HFF-Myc (cell line): ENCODE measurements at regions not wholly inside any gene's neighbourhood (a gene's known extent, or its start where the extent isn't known, plus 50 kb on each side); places are given as distances from the start of the nearest gene placed in this dataset.
"Not testable (repeated sequence)": the region's sequence is repeated elsewhere in the genome, so short reads cannot be mapped to it uniquely, and the experiment has no call there.

Experiments
- DNase-seq: peaks from one replicate; pipeline ENCODE4 v3.0.0-alpha.2; 2011; ENCODE audit warnings: low read depth; ENCODE audit errors: extremely low read depth
- H3K4me3 ChIP-seq: replicated peaks from 2 replicates; pipeline ENCODE4 v1.5.1; 2011; ENCODE audit warnings: low read depth, mild to moderate bottlenecking, control low read depth, low read length
- TF ChIP-seq, protein P1 (sequence below): IDR thresholded peaks from 2 replicates; pipeline ENCODE4 v1.5.1; 2012; ENCODE audit warnings: mild to moderate bottlenecking, low read depth, low read length, control low read depth; ENCODE audit errors: missing control alignments

DNA sequence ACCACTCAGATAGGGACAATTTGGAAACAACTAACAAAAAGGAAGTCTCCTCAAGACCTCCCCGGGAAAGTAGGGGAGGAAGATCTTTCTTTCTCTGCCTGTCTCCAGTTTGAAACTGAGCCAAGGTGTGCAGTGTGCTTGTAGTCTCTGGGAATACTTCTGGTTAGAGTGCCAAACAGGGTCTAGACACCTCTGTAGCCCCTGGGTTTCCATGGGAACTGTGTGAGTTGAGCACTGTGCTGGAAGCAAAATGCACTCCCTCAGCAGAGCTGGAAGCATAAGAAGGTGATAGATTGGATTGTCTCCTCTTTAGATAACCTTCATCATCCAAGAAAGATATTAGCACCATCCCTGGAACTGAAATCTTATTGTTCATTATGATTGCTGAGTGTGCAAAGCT is 129.2 kb upstream of the TNPO1 start:
- TF ChIP-seq, protein P1, sequence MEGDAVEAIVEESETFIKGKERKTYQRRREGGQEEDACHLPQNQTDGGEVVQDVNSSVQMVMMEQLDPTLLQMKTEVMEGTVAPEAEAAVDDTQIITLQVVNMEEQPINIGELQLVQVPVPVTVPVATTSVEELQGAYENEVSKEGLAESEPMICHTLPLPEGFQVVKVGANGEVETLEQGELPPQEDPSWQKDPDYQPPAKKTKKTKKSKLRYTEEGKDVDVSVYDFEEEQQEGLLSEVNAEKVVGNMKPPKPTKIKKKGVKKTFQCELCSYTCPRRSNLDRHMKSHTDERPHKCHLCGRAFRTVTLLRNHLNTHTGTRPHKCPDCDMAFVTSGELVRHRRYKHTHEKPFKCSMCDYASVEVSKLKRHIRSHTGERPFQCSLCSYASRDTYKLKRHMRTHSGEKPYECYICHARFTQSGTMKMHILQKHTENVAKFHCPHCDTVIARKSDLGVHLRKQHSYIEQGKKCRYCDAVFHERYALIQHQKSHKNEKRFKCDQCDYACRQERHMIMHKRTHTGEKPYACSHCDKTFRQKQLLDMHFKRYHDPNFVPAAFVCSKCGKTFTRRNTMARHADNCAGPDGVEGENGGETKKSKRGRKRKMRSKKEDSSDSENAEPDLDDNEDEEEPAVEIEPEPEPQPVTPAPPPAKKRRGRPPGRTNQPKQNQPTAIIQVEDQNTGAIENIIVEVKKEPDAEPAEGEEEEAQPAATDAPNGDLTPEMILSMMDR: no peak
- H3K4me3 ChIP-seq: no peak overlapping the region
- no peak for DNase-seq

DNA sequence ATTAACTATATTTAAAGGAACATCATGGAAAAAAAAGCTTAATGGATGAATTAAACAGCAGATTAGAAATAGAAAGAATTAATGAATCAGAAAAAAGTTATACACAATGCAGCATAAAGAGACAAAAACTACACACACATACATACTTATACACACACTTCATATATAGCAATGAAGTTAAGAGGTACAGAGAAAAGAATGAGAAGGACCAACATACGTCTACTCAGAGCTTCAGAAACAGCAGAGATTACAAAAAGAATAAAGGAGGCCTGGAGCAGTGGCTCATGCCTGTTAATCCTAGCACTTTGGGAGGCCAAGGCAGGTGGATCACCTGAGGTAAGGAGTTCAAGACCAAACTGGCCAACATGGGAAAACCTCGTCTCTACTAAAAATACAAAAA is 133.9 kb upstream of the TNPO1 start:
- H3K4me3 ChIP-seq: no peak overlapping the region
- DNase-seq: no peak
- TF ChIP-seq, protein P1: no peak

DNA sequence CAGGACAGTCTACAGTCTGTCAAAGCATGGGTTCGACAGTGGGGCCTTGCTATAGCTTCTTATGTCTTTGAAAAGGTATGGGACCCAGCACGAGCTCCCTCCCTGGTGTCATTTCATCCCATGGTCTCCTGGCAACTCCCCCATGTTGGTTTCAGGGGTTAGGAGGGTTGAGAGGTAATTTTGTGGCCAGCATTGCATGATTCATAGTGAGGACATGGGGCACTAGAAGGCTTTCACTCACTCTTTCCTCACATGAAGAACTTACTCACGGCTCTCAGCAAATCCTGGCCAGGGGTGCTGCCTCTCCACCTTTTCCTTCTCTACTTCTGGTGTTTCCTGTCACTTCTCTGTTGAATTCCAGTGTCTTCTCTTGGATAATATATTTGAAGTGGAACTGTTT is 134.7 kb upstream of the TNPO1 start:
- TF ChIP-seq, protein P1: no peak
- no peak overlapping the region for H3K4me3 ChIP-seq
- no peak for DNase-seq

DNA sequence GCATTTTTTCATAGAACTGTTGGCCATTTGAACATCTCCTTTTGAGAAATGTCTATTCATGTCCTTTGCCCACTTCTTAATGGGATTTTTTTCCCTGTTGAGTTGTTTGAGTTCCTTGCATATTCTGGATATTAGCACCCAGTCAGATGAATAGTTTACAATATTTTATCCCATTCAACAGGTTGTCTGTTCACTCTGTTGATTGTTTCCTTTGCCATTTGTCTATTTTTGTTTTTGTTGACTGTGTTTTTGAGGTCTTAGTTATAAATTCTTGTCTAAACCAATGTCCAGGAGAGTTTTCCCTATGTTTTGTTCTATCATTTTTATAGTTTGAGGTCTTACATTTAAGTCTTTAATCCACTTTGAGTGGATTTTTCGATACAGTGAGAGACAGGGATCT is 139.0 kb upstream of the TNPO1 start:
- H3K4me3 ChIP-seq: no peak overlapping the region
- TF ChIP-seq, protein P1: no peak
- DNase-seq: no peak

DNA sequence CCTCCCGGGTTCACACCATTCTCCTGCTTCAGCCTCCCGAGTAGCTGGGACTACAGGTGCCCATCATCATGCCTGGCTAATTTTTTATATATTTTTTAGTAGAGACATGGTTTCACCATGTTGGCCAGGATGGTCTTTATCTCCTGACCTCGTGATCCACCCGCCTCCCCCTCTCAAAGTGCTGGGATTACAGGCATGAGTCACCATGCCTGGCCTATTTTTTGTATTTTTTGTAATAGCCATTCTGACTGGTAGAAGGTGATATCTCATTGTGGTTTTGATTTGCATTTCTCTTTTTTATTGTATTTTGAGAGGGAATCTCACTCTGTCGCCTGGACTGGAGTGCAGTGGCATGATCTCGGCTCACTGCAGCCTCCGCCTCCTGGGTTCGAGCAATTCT is 139.6 kb upstream of the TNPO1 start:
- not testable (repeated sequence) for DNase-seq, H3K4me3 ChIP-seq

DNA sequence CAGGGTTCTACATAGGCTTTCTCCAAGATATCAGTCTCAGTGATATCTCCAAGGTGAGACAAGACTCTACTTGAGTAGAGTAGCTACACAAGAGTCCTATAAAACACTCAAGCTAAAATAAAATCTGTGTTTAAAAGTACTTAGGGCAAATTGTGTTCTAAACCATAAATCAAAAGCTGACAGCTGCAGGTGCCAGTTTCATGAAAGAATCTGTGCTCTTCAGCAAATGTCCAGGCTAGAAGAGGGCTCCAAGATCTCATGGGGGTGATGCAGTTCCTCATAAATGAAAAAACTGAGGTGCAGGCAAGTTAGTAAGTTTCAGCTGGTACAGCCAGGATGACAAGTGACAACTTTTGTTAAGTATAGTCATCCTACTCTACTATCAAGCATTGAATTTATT is 142.8 kb upstream of the TNPO1 start:
- TF ChIP-seq, protein P1: no peak
- no peak overlapping the region for H3K4me3 ChIP-seq
- no peak for DNase-seq

DNA sequence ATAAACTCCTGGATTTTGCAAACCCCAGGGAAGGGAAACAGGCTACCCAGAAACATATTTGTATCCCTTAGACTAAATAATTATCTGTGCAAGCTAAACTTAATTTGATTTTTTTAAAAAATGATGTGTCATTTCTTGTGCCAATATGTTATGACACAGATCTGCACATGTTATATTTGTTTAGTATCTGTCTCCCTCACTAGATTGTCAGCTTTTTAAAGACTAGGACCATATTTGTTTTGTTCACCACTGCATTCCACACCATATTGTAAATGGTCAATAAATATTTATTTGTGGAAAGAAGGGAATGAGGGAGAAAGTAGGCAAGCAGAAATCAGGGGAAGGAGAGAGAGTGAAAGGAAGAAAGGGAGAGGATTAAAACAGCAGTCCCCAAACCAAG is 143.3 kb upstream of the TNPO1 start:
- DNase-seq: no peak

More for the DNA sequence above, 143.3 kb upstream of the TNPO1 start:
- TF ChIP-seq, protein P1: no peak
- H3K4me3 ChIP-seq: no peak overlapping the region
